NCI-H1048 (cell line): ENCODE measurements at regions not wholly inside any gene's neighbourhood (a gene's known extent, or its start where the extent isn't known, plus 50 kb on each side); places are given as distances from the start of the nearest gene placed in this dataset.
"Not testable (repeated sequence)": the region's sequence is repeated elsewhere in the genome, so short reads cannot be mapped to it uniquely, and the experiment has no call there.

Experiments
- DNase-seq: peaks from one replicate; lab custom pipeline; 2025; lab: John Stamatoyannopoulos, UW

DNA sequence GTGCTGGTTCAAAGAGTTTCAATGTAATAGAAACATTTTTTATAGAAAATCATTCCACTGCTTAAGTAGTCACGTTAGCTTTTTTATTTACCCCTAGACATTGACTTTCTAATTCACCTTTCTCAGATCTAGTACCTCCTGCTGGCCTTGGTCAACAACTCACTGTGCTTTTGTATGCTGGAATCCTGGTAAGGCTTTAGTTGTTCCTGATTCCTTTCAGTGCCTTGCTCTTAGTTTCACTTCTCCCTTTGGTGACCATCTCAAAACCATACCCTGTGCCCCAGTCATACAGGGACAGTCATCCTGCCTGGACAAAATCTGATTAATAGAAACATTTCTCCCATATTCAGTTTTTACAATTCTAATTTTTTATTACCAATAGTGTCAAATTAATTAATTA lies 130.2 kb downstream of the GPR37 start:
- DNase-seq = no peak

DNA sequence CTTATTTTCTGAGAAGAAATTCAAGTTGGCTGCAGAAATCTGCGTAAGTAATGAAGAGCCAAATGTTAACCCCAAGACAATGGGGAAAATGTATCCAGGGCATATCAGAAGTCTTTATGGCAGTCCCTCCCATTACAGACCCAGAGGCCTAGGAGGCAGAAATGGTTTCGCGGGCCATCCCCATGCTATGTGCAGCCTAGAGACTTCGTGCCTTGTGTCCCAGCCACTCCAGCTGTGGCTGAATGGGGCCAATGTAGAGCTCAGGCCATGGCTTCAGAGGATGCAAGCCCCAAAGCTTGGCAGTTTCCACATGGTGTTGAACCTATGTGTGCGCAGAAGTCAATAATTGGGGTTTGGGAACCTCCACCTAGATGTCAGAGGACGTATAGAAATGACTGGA lies 131.9 kb downstream of the GPR37 start:
- DNase-seq = no peak

DNA sequence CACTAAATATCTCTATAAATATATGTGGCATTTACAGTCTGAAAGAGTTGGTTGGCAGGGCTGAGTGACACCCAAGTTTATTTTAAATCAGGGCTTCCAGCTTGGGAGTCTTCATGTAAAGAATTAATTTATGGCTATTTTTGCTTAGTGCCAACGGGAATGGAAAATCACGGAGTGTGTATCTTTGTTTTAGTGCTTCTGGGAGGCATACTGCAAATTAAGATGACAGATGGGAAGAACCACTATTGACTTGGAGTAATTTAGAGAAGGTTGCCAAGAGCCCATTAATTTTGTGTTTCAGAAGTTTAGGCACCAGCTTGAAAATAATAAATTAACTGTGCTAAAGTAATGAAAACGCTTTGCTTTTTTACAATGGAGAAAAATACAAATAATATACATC lies 135.2 kb downstream of the GPR37 start:
- DNase-seq = no peak

DNA sequence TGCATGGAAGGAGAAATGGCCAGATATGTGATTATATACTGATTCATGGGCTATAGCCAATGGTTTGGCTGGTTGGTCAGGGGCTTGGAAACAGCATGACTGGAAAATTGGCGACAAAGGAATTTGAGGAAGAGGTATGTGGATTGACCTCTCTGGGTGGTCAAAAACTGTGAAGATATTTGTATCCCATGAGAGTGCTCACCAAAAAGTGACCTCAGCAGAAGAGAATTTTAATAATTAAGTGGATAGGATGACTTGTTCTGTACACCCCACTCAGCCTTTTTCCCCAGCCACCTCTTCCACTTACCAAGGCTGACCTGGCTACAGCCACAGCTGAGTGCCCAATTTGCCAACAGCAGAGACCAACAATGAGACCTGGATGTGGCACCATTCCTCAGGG lies 146.7 kb downstream of the GPR37 start:
- no peak for DNase-seq

DNA sequence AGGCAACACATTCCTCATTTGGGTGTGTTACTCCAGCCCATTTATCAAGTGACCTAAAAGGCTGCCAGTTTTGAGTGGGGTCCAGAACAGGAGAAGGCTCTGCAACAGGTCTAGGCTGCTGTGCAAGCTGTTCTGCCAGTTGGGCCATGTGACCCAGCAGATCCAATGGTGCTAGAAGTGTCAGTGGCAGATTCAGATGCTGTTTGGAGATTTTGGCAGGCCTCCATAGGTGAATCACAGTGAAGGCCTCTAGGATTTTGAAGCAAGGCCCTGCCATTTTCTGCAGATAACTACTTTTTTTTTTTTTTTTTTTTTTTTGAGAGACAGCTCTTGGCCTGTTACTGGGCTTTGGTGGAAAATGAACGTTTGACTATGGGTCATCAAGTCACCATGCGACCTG lies 147.5 kb downstream of the GPR37 start:
- DNase-seq = not testable (repeated sequence)

GRCh38 chr7:124603066-124603465 lies 162.5 kb downstream of the GPR37 start:
- no peak for DNase-seq

DNA sequence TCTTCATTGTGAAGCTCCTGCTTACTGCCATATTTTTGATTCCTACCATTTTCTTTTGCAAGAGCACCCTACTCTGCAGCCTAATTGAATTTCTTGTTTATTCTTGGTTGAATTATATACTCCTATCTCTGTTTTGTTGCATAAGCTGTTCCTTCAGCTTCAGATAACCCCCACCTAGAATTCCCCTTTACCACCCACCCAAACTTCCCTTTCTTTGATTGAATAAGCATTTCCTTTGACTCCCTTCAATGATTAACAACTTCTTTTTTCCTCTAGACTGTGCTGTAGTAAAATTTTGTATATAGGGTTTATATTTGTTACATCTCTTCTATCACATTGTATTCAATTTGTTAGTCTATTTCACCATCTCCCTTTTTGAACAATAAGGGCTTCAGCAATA lies 168.1 kb downstream of the GPR37 start:
- no peak for DNase-seq

- DNase-seq = no peak
Measured at GRCh38 chr7:124596881-124597280, 168.7 kb downstream of the GPR37 start.

DNA sequence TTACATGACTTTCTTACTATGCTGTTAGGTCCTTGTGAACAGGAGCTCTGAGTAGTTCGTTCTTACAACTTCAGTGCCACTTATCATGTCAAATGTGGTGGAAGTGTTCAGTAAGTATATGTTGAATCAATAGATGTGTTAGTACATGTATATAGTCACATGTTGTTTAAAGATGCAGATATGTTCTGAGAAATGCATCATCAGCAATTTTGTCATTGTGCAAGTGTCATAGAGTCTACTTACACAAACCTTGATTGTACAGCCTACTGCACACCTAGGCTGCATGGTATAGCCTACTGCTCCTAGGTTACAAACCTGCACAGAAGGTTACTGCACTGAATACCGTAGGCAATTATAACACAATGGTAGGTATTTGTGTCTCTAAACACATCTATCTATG lies 174.8 kb downstream of the GPR37 start:
- DNase-seq = no peak

- DNase-seq = no peak
Measured at GRCh38 chr7:124577256-124577655, 188.3 kb downstream of the GPR37 start.

GRCh38 chr7:124575176-124575575 lies 190.4 kb downstream of the GPR37 start:
- DNase-seq = no peak

GRCh38 chr7:124570558-124570957 lies 195.0 kb downstream of the GPR37 start:
- no peak for DNase-seq

DNA sequence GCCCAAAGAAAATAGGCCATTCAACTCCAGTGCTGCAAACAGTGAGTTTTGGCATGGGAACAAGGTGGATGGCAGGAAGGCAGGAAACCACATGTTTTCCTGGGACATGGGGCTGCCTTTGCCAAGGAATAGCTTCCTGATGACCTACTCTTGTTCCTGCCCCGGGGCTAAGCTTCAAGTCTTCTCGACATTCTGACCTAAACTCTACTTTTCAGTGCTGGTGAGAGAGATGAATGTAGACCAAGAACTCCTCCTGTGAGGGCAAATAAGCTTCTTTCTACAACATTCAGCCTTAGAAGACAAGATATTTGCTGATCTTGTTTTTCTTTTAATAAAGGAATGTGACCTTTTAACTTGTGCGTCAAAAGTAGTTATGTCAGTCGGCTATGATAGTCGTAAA lies 199.0 kb downstream of the GPR37 start:
- no peak for DNase-seq

DNA sequence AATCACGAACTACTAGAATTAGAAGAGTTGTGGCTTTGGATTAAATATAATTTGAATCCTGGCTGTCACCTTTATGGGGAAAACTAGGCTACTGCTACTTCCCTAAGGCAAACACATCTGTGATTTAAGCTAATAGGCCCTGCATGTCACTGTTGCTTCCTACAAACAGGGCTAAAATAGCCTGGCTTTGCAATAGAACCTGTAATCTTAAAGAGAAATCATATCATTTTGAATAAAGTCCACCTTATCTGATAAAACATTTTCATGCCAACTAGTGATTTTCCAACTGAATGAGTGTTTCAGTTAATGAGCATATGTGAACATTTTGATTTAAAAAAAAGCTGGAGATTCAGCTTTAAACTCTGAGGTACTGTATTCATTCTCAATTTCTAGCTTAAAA lies 208.0 kb downstream of the GPR37 start:
- no peak for DNase-seq

GRCh38 chr7:124557101-124557500 lies 208.5 kb downstream of the GPR37 start:
- DNase-seq = no peak

DNA sequence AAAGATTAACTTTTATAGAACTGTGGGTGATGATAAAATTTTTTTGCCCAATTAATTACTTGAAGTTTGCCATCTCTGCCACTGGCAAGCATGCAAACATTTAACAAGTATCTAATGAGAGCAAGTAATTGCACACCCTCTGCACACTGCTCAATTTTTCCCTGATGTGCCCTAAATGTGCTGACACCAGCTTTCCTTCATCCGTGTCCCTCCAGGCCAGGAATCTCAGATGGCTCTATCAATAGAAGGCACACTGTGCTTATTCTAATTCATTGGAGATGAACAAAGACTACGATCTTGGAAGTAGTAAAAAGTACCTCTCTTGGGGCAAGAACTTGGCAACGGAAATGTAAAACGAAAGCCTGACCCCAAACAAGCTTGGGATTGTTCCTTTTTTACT lies 212.1 kb downstream of the GPR37 start:
- no peak for DNase-seq

GRCh38 chr7:124552217-124552616 lies 213.4 kb downstream of the GPR37 start:
- no peak for DNase-seq

DNA sequence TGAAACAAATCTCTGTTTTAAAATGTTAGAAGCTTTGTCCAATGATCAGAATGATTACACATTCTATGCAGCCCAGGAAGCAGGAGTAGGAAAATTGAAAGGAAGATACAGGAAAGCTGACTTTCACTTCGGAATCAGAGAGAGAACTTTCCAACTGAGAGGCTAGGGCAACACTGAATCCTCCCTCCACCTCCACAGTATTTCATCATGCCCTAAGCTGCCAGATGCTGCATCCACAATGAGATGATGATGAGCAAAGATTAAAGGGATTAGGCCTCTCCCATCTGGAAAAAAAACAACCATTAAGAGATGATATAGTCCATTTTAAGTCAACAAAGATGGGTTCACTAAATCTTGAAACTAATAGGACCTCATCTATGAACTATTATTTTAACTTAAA lies 215.6 kb downstream of the GPR37 start:
- no peak for DNase-seq

GRCh38 chr7:124542476-124542875 lies 223.1 kb downstream of the GPR37 start:
- no peak for DNase-seq

DNA sequence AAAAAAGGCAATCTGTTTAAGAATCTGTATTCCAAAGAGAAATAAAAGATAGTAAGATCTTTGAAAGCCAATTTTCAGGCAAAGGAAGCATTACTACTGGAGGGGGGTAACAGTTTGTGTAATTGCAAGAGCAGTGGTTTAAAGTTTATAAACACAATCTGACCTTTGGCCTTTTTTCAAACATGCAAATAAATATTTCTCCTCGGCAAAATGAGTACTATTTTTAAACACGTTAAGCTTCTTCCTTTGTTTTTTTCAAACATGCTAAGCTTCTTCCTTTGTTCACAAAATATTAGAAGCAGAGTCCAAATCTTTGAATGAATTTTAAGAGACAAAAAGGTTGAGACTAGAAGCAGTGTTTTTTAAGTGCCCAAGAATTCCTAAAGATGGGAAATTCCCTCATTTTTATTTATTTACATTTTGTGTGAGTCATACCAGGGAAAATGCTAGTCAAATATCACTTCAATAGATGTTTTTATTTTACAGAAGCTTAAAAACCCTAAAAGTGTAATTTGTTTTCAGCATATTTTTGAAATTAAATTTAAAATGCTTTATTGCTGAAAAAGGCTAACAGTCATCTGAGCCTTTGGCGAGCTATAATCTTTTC lies 229.3 kb downstream of the GPR37 start:
- DNase-seq = no peak

GRCh38 chr7:124532166-124532565 lies 233.4 kb downstream of the GPR37 start:
- DNase-seq = no peak

DNA sequence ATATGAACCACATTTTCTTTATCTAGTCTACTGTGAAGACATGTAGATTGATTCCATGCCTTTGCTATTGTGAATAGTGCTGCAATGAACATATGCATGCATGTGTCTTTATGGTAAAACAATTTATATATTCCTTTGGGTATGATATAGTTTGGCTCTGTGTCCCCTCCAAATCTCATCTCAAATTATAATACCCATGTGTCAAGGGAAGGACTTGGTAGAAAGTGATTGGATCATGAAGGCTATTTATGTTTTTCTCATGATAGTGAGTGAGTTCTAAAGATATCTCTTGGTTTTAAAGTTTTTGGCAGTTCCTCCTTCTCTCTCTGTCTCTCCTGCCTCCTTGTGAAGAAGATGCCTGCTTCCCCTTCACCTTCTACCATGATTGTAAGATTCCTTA lies 248.7 kb downstream of the GPR37 start:
- no peak for DNase-seq

GRCh38 chr7:124515106-124515830 lies 250.3 kb downstream of the GPR37 start:
- no peak for DNase-seq

DNA sequence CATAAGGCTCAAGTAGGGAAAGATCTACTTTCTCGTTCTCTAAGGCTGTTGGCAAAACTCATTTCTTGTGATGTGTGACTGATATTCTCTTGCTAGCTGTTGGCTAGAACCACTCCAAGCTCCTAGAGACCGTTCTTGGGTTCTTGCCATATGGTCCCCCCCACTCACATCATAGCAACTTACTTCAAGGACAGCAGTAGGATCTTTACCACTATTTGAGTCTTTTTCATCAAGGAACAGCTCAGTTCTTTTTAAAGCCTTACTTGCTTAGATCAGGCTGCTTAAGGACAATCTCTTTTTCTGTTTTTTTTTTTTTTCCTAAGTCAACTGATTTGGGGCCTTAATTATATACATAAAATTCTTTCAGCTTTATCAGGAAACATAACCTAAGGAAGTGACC lies 251.1 kb downstream of the GPR37 start:
- DNase-seq = no peak
